GM12892 (cell line): ENCODE measurements at regions not wholly inside any gene's neighbourhood (a gene's known extent, or its start where the extent isn't known, plus 50 kb on each side); places are given as distances from the start of the nearest gene placed in this dataset.

Experiments used
- POLR2A ChIP-seq: IDR thresholded peaks from 2 replicates; pipeline ENCODE4 v1.6.1; 2011; ENCODE audit warnings: low read depth, low read length, control low read depth
- POLR2AphosphoS5 ChIP-seq: IDR thresholded peaks from 2 replicates; pipeline ENCODE4 v1.6.1; 2011; ENCODE audit warnings: low read depth, low read length, control low read depth
- TAF1 ChIP-seq: IDR thresholded peaks from 2 replicates; pipeline ENCODE4 v1.6.1; 2011; ENCODE audit warnings: low read depth, mild to moderate bottlenecking, control low read depth, low read length, borderline replicate concordance

DNA sequence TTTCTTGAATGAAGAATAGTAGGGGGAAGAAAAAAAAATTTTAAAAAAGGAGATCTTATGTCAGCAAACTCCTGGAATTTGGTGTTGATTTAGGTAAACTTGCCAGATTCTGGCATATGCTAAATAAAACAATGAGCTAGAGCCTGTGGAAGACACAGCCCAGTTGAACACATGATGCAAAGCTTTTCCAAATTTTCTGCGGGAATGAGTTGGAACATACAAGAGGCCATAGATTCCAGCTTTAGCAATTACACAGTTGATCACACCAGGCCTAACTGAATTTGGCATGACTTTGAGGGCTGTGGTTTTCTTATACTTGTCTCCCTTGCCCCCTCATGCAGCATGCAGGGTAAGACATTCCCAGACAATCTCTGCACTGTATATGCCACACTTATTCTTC lies 297.0 kb downstream of the SH3GL2 start:
- no peak for TF ChIP-seq POLR2A
- no peak for TF ChIP-seq TAF1
- TF ChIP-seq POLR2AphosphoS5 = no peak
